ENCODE measurements at regions not wholly inside any gene's neighbourhood (a gene's known extent, or its start where the extent isn't known, plus 50 kb on each side); places are given as distances from the start of the nearest gene placed in this dataset.

DNA sequence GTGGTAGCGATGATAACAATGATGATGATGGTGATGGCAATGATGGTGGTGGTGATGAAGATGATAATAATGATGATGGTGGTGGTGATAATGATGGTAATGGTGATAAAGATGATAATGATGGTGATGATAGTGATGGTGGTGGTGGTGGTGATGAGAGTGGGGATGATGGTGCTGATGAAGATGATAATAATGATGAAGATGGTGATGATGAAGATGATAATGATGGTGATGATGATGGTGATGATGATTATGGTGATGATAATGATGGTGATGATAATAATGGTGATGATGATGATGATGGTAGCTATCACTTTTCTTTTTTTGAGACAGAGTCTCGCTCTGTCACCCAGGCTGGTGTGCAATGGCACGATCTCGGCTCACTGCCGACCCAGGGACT, 144.5 kb upstream of the PCBD1 start:
- Histone ChIP-seq H3K36me3 (ENCODE audit: control insufficient read depth in 1 of 2, insufficient read depth in 2 of 2, low read length in 2 of 2) (no peaks in the 10 kb centered on the region), H3K4me1 (ENCODE audit: control insufficient read depth in 1 of 2, insufficient read depth in 2 of 2, low read length in 2 of 2) (no peaks in the 10 kb centered on the region), H3K4me3 (replicated peaks in 1 of 2; ENCODE audit: low read depth in 1 of 2, low read length in 2 of 2) (no peak overlapping the region), H3K9me3 (ENCODE audit: control insufficient read depth in 1 of 2, insufficient read depth in 1 of 2, low read depth in 1 of 2, low read length in 2 of 2) (no peaks in the 10 kb centered on the region), H3K4me2 (ENCODE audit: low read length) (no peak overlapping the region), H3K9me2 (ENCODE audit: insufficient read depth) (no peaks in the 10 kb centered on the region), H2AFZ (ENCODE audit: low read depth, low read length, poor library complexity, severe bottlenecking) (no peak overlapping the region), H3K79me2 (ENCODE audit: insufficient read depth, low read length) (no peaks in the 10 kb centered on the region), H3K27me3 (ENCODE audit: insufficient read depth, low read length) (peaks cover 11% of the 10 kb centered on the region; the same call in 1 of the 2 replicates), H3K27ac (ENCODE audit: low read depth, low read length) (no peak overlapping the region), H4K20me1 (ENCODE audit: insufficient read depth) (no peaks in the 10 kb centered on the region), H3K9ac (ENCODE audit: low read length) (no peak overlapping the region)
- ChIA-PET POLR2A (no interaction called here), CTCF (no interaction called here), RAD21 (ENCODE audit: low non-redundant PET in 1 of 2, low total read pairs in 2 of 2, uncharacterized antibody in 2 of 2, unreplicated experiment in 2 of 2) (no interaction called here)
- TF ChIP-seq CEBPB (IDR thresholded peaks at IDR 0.05; ENCODE audit: low read depth) (no peak), ZBTB33 (IDR thresholded peaks at IDR 0.05; ENCODE audit: extremely low read depth, insufficient replicate concordance, low read length) (no peak), ELF1 (IDR thresholded peaks at IDR 0.05; ENCODE audit: borderline replicate concordance, low read depth) (no peak), JUND (IDR thresholded peaks at IDR 0.05) (no peak)
- TF ChIP-seq, protein P1, sequence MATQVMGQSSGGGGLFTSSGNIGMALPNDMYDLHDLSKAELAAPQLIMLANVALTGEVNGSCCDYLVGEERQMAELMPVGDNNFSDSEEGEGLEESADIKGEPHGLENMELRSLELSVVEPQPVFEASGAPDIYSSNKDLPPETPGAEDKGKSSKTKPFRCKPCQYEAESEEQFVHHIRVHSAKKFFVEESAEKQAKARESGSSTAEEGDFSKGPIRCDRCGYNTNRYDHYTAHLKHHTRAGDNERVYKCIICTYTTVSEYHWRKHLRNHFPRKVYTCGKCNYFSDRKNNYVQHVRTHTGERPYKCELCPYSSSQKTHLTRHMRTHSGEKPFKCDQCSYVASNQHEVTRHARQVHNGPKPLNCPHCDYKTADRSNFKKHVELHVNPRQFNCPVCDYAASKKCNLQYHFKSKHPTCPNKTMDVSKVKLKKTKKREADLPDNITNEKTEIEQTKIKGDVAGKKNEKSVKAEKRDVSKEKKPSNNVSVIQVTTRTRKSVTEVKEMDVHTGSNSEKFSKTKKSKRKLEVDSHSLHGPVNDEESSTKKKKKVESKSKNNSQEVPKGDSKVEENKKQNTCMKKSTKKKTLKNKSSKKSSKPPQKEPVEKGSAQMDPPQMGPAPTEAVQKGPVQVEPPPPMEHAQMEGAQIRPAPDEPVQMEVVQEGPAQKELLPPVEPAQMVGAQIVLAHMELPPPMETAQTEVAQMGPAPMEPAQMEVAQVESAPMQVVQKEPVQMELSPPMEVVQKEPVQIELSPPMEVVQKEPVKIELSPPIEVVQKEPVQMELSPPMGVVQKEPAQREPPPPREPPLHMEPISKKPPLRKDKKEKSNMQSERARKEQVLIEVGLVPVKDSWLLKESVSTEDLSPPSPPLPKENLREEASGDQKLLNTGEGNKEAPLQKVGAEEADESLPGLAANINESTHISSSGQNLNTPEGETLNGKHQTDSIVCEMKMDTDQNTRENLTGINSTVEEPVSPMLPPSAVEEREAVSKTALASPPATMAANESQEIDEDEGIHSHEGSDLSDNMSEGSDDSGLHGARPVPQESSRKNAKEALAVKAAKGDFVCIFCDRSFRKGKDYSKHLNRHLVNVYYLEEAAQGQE (IDR thresholded peaks at IDR 0.05; ENCODE audit: low read depth): no peak
- intact Hi-C loops (cut with micrococcal nuclease): no loop called here
- BruUV-seq (replicated peaks): no TSS peak
- no peak for DNase-seq (ENCODE audit: low read depth, low spot score)
- no peak for ATAC-seq

Data from HCT116 (cell line).